Tibial artery (tissue), 4 donors: ENCODE measurements at regions not wholly inside any gene's neighbourhood (a gene's known extent, or its start where the extent isn't known, plus 50 kb on each side); places are given as distances from the start of the nearest gene placed in this dataset.
"Not testable (repeated sequence)": the region's sequence is repeated elsewhere in the genome, so short reads cannot be mapped to it uniquely, and the experiment has no call there.

Experiments
- DNase-seq, 2 donors: peaks; one replicate each; pipeline ENCODE4 v3.0.0-alpha.2; 2019
- H3K27ac ChIP-seq, 2 donors: fragments of 200-600 bp; sonication (generic) in 1 of 2; 1 replicate in 1 of 2; 2 replicates in 1 of 2; pipeline ENCODE4 v1.5.1; 2018 to 2019; ENCODE audit warnings: mild to moderate bottlenecking in 1 of 2
- H3K27me3 ChIP-seq, 2 donors: fragments of 200-600 bp; sonication (generic) in 1 of 2; one replicate each; pipeline versions ENCODE4 v1.5.1 to v1.6.0; 2016 to 2019
- H3K36me3 ChIP-seq, 3 donors: fragments of 200-600 bp; sonication (generic) in 2 of 3; one replicate each; pipeline ENCODE4 v1.5.1; 2016 to 2019; ENCODE audit warnings: mild to moderate bottlenecking in 2 of 3
- H3K4me1 ChIP-seq, 4 donors: fragments of 200-600 bp; sonication (generic) in 2 of 4; 1 replicate in 3 of 4; 2 replicates in 1 of 4; pipeline ENCODE4 v1.5.1; 2016 to 2019
- H3K4me3 ChIP-seq, 2 donors: fragments of 200-600 bp; sonication (generic) in 1 of 2; 1 replicate in 1 of 2; 2 replicates in 1 of 2; pipeline ENCODE4 v1.5.1; 2018 to 2019; ENCODE audit warnings: mild to moderate bottlenecking in 2 of 2
- H3K9me3 ChIP-seq, 3 donors: fragments of 200-600 bp; sonication (generic) in 1 of 3; one replicate each; pipeline ENCODE4 v1.5.1; 2016 to 2019
- CTCF ChIP-seq, 2 experiments: fragments of 200-600 bp in 1 of 2; fragments of 450-650 bp in 1 of 2; IDR thresholded peaks; one replicate each; pipeline ENCODE4 v1.5.1; 2017 to 2019; ENCODE audit warnings: antibody characterized with exemption in 2 of 2, mild to moderate bottlenecking in 1 of 2, moderate library complexity in 1 of 2
- intact Hi-C: fragments of 100-400 bp; cut with DNase I; formaldehyde crosslinking; loops from one replicate; pipeline ENCODE4 v1.15.0; 2023; ENCODE audit warnings: low total_unique reads

GRCh38 chrX:45401923-45402322 lies 201.2 kb upstream of the DIPK2B start:
- Histone ChIP-seq H3K9me3 (peaks cover 0 to 4% (median 0%) of the 10 kb centered on the region in 3 donors), H3K27me3 (no peaks in the 10 kb centered on the region), H3K36me3 (no peaks in the 10 kb centered on the region), H3K4me3 (no peak overlapping the region), H3K27ac (no peak overlapping the region), H3K4me1 (no peaks in the 10 kb centered on the region)
- DNase-seq = no peak
- intact Hi-C loops = no loop called here
- TF ChIP-seq CTCF (IDR thresholded peaks at IDR 0.05) = no peak

- H3K27ac ChIP-seq, H3K27me3 ChIP-seq, H3K4me3 ChIP-seq, intact Hi-C loops, H3K4me1 ChIP-seq, H3K36me3 ChIP-seq, DNase-seq: not testable (repeated sequence)
- H3K9me3 ChIP-seq = peaks cover 0 to 12% (median 4%) of the 10 kb centered on the region in 3 donors
Observed at GRCh38 chrX:45400951-45401725, 200.5 kb upstream of the DIPK2B start.

- DNase-seq = no peak
- Histone ChIP-seq H3K4me1 (no peaks in the 10 kb centered on the region), H3K36me3 (no peaks in the 10 kb centered on the region), H3K4me3 (no peak overlapping the region), H3K27me3 (no peaks in the 10 kb centered on the region), H3K9me3 (peaks cover 0 to 21% (median 4%) of the 10 kb centered on the region in 3 donors), H3K27ac (no peak overlapping the region)
- no peak for TF ChIP-seq CTCF (IDR thresholded peaks at IDR 0.05)
- intact Hi-C loops = no loop called here
Observed at GRCh38 chrX:45400027-45400779, 199.5 kb upstream of the DIPK2B start.

GRCh38 chrX:45385757-45386156 lies 185.1 kb upstream of the DIPK2B start:
- H3K9me3 ChIP-seq = peaks cover 0 to 7% (median 6%) of the 10 kb centered on the region in 3 donors
- no peak for TF ChIP-seq CTCF (IDR thresholded peaks at IDR 0.05)
- intact Hi-C loops = no loop called here
- no peak overlapping the region for H3K27ac ChIP-seq
- no peak overlapping the region for H3K4me3 ChIP-seq
- no peaks in the 10 kb centered on the region for H3K27me3 ChIP-seq
- DNase-seq = no peak
- H3K4me1 ChIP-seq = no peaks in the 10 kb centered on the region
- H3K36me3 ChIP-seq = no peaks in the 10 kb centered on the region

- Histone ChIP-seq H3K4me1 (no peaks in the 10 kb centered on the region), H3K27me3 (no peaks in the 10 kb centered on the region), H3K4me3 (no peak overlapping the region), H3K36me3 (no peaks in the 10 kb centered on the region), H3K27ac (no peak overlapping the region), H3K9me3 (no peaks in the 10 kb centered on the region)
- TF ChIP-seq CTCF (IDR thresholded peaks at IDR 0.05) = no peak
- no peak for DNase-seq
- intact Hi-C loops = no loop called here
Observed at GRCh38 chrX:45381841-45382240, 181.2 kb upstream of the DIPK2B start.

GRCh38 chrX:45381366-45381765 lies 180.7 kb upstream of the DIPK2B start:
- no peak for TF ChIP-seq CTCF (IDR thresholded peaks at IDR 0.05)
- H3K27me3 ChIP-seq = no peaks in the 10 kb centered on the region
- H3K27ac ChIP-seq = no peak overlapping the region
- intact Hi-C loops = no loop called here
- DNase-seq = no peak
- no peaks in the 10 kb centered on the region for H3K36me3 ChIP-seq
- no peak overlapping the region for H3K4me3 ChIP-seq
- no peaks in the 10 kb centered on the region for H3K4me1 ChIP-seq
- no peaks in the 10 kb centered on the region for H3K9me3 ChIP-seq
